Brain microvascular endothelial cell (primary cell): ENCODE measurements at regions not wholly inside any gene's neighbourhood (a gene's known extent, or its start where the extent isn't known, plus 50 kb on each side); places are given as distances from the start of the nearest gene placed in this dataset.

Source experiments
- DNase-seq: peaks from one replicate; pipeline ENCODE4 v3.0.0-alpha.2; 2020
- H3K27ac ChIP-seq: fragments of 250-450 bp; sonication (Bioruptor Pico); 2 replicates; pipeline ENCODE4 v1.5.1; 2020; ENCODE audit warnings: mild to moderate bottlenecking, moderate library complexity
- H3K27me3 ChIP-seq: fragments of 250-450 bp; sonication (Bioruptor Pico); replicated peaks from 2 replicates; pipeline ENCODE4 v1.5.1; 2020; ENCODE audit warnings: mild to moderate bottlenecking
- H3K36me3 ChIP-seq: fragments of 250-450 bp; sonication (Bioruptor Pico); replicated peaks from 2 replicates; pipeline ENCODE4 v1.5.1; 2020; ENCODE audit warnings: mild to moderate bottlenecking
- H3K4me3 ChIP-seq: 2 replicates; pipeline ENCODE4 v1.5.1; 2011; ENCODE audit warnings: low read depth, mild to moderate bottlenecking, control low read depth, low read length, moderate library complexity
- CTCF ChIP-seq: IDR thresholded peaks from 2 replicates; pipeline ENCODE4 v1.5.1; 2011; ENCODE audit warnings: low read depth, mild to moderate bottlenecking, moderate library complexity, low read length, control low read depth, inconsistent platforms; ENCODE audit errors: missing control alignments
- in situ Hi-C: cut with HindIII; loops from 2 replicates; pipeline ENCODE4 v1.10.0; 2017; ENCODE audit warnings: low sequenced_read_pairs, low pct_ligation_motif_present

DNA sequence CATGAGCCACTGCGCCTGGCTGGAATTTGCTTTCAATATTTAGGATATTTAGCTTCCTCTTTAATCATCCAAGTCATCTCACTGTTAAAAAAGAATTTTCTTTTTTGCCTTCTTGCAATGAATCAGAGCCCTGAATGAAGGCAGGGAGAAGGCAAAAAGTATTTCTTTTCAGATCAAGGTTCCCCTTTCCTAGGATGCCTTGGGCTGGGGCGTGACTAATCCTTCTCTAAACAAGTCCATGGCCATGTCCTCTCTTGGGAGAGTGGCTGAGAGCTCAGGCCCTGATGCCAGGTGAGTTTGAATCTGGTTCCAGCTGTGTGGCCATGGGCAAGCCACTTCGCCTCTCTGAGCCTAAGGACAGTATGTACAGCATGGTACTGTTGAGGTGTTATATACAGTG lies 84.8 kb upstream of the NEURL1B start:
- H3K4me3 ChIP-seq: no peak overlapping the region
- no peak for TF ChIP-seq CTCF
- H3K27me3 ChIP-seq: no peaks in the 10 kb centered on the region
- in situ Hi-C loops: no loop called here
- DNase-seq: no peak
- H3K27ac ChIP-seq: no peak overlapping the region
- no peaks in the 10 kb centered on the region for H3K36me3 ChIP-seq

DNA sequence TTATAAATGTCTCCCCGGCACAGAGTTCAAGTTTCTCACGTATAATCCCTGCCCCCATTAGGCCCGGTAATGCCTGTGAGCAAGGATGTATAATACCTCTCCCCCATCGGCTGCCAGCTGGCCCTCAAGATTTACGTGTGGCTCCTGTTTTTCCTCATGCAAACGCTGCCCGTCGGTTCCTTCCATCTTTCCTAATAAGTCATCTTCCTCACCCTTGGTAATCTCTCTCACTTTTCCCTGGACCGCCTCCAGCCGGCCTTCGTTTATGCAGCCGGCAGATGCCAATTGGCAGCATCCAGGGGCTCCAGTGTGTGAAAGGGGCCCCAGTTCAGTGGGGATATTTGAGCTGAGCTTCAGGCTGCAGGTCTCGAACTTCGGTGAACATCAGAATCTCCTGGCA lies 86.5 kb upstream of the NEURL1B start:
- TF ChIP-seq CTCF: no peak
- Histone ChIP-seq H3K36me3 (no peaks in the 10 kb centered on the region), H3K27ac (no peak overlapping the region), H3K4me3 (no peak overlapping the region), H3K27me3 (no peaks in the 10 kb centered on the region)
- DNase-seq: no peak
- in situ Hi-C loops: no loop called here

- TF ChIP-seq CTCF: no peak
- Histone ChIP-seq H3K4me3 (no peak overlapping the region), H3K27ac (no peak overlapping the region), H3K36me3 (no peaks in the 10 kb centered on the region), H3K27me3 (peaks cover 1% of the 10 kb centered on the region)
- DNase-seq: no peak
- in situ Hi-C loops: no loop called here
These were observed 87.2 kb upstream of the NEURL1B start for GRCh38 chr5:172553903-172554302.

GRCh38 chr5:172553167-172553566 lies 87.9 kb upstream of the NEURL1B start:
- Histone ChIP-seq H3K36me3 (no peaks in the 10 kb centered on the region), H3K27ac (no peak overlapping the region), H3K4me3 (no peak overlapping the region), H3K27me3 (peaks cover 3% of the 10 kb centered on the region)
- in situ Hi-C loops: no loop called here
- no peak for DNase-seq
- no peak for TF ChIP-seq CTCF

- no peak overlapping the region for H3K4me3 ChIP-seq
- TF ChIP-seq CTCF: no peak
- in situ Hi-C loops: no loop called here
- no peak for DNase-seq
- H3K27ac ChIP-seq: no peak overlapping the region
- H3K36me3 ChIP-seq: no peaks in the 10 kb centered on the region
- peaks cover 3% of the 10 kb centered on the region for H3K27me3 ChIP-seq
These were observed 90.1 kb upstream of the NEURL1B start for GRCh38 chr5:172550996-172551395.

GRCh38 chr5:172550096-172550765 lies 90.8 kb upstream of the NEURL1B start:
- in situ Hi-C loops: no loop called here
- TF ChIP-seq CTCF: no peak
- no peak for DNase-seq
- Histone ChIP-seq H3K27ac (no peak overlapping the region), H3K4me3 (no peak overlapping the region), H3K27me3 (peaks cover 3% of the 10 kb centered on the region), H3K36me3 (no peaks in the 10 kb centered on the region)
